GM12873 (cell line): ENCODE measurements at regions not wholly inside any gene's neighbourhood (a gene's known extent, or its start where the extent isn't known, plus 50 kb on each side); places are given as distances from the start of the nearest gene placed in this dataset.

ENCODE experiments used
- CTCF ChIP-seq: IDR thresholded peaks from 2 replicates; pipeline ENCODE4 v1.5.1; 2012; ENCODE audit warnings: low read depth, mild to moderate bottlenecking, moderate library complexity, low read length, control low read depth; ENCODE audit not compliant: insufficient read depth; ENCODE audit errors: missing control alignments

GRCh38 chr5:67643536-67643935, 446.9 kb upstream of the CD180 start:
- TF ChIP-seq CTCF = no peak

- no peak for TF ChIP-seq CTCF
These were observed 443.4 kb upstream of the CD180 start for GRCh38 chr5:67639976-67640375.

GRCh38 chr5:67639313-67639712, 442.7 kb upstream of the CD180 start:
- TF ChIP-seq CTCF = no peak

- no peak for TF ChIP-seq CTCF
These were observed 440.4 kb upstream of the CD180 start for GRCh38 chr5:67636850-67637524.

GRCh38 chr5:67636091-67636490, 439.5 kb upstream of the CD180 start:
- TF ChIP-seq CTCF = no peak

GRCh38 chr5:67623078-67623477, 426.5 kb upstream of the CD180 start:
- no peak for TF ChIP-seq CTCF

- TF ChIP-seq CTCF = no peak
These were observed 424.1 kb upstream of the CD180 start for GRCh38 chr5:67620424-67621397.
